BJ (cell line): ENCODE measurements at regions not wholly inside any gene's neighbourhood (a gene's known extent, or its start where the extent isn't known, plus 50 kb on each side); places are given as distances from the start of the nearest gene placed in this dataset.

Source experiments
- CTCF ChIA-PET: fragments of 350-600 bp; formaldehyde crosslinking; extraction: SDS; loops from one replicate; lab custom pipeline; 2021; ENCODE audit warnings: antibody characterized with exemption, inconsistent platforms; lab: Yijun Ruan, JAX
- POLR2A ChIA-PET: fragments of 300-600 bp; sonication (Branson Sonifier 250); formaldehyde crosslinking; extraction: SDS; loops from one replicate; lab custom pipeline; 2021; ENCODE audit warnings: antibody characterized with exemption; lab: Charles Lee
- DNase-seq: peaks from one replicate; pipeline ENCODE4 v3.0.0-alpha.2; 2011; ENCODE audit warnings: low read depth
- H3K27me3 ChIP-seq: 2 replicates; pipeline ENCODE4 v1.6.0; 2011; ENCODE audit warnings: low read length; ENCODE audit not compliant: control insufficient read depth, insufficient read depth
- H3K36me3 ChIP-seq: 2 replicates; pipeline ENCODE4 v1.5.1; 2011; ENCODE audit warnings: low read length; ENCODE audit not compliant: control insufficient read depth, insufficient read depth
- H3K4me3 ChIP-seq: 2 replicates; pipeline ENCODE4 v1.5.1; 2011; ENCODE audit warnings: low read depth, mild to moderate bottlenecking, control low read depth, low read length
- TF ChIP-seq, protein P1 (sequence below): IDR thresholded peaks from 2 replicates; pipeline ENCODE4 v1.5.1; 2011; ENCODE audit warnings: low read depth, mild to moderate bottlenecking, control low read depth, inconsistent platforms, low read length, moderate library complexity; ENCODE audit not compliant: insufficient read depth

DNA sequence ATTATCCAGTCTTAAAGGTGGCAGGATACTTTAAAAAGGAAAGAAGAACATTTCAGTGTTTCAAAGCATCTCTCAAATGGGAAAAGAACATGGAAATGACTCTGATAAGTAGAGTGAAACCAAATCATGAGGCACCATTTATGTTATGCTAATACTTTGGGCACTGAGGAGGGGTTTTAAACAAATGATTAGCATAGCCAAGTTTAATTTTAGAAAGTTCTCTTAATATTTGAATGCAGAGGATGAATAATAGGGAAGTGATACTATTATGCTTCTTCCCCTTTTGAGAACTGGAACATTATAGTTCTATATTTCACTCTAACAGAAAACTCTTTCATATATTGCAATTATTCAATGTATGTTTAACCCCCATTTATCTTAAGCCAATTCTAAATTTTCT, 1181.9 kb upstream of the PRMT6 start:
- CTCF ChIA-PET: no interaction called here
- POLR2A ChIA-PET: no interaction called here
- DNase-seq: no peak

DNA sequence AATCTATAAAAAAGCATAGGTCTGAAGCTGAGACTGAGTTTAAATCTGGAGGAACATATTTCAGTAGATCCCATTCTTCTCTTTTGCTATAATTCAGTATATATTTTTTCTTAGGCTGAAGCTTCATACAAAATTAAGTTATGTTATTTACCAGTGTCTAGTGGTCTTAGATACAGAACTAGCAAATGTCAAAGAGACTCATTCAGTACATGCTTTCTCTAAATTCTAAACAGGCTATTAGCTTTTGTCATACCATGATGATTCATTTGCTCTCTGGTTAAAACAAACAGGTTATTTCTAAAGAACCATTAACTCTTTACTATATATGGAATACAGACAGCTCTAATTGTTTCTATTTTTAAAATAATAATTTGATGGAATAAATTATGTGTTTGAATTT, 1170.2 kb upstream of the PRMT6 start:
- ChIA-PET POLR2A (no interaction called here), CTCF (interaction anchor here (0.5 kb wide), 1 partner anchor 40 kb away, joined by 3 read pairs; no protein-coding TSS in a partner anchor)
- H3K27me3 ChIP-seq: no peaks in the 10 kb centered on the region
- TF ChIP-seq, protein P1, sequence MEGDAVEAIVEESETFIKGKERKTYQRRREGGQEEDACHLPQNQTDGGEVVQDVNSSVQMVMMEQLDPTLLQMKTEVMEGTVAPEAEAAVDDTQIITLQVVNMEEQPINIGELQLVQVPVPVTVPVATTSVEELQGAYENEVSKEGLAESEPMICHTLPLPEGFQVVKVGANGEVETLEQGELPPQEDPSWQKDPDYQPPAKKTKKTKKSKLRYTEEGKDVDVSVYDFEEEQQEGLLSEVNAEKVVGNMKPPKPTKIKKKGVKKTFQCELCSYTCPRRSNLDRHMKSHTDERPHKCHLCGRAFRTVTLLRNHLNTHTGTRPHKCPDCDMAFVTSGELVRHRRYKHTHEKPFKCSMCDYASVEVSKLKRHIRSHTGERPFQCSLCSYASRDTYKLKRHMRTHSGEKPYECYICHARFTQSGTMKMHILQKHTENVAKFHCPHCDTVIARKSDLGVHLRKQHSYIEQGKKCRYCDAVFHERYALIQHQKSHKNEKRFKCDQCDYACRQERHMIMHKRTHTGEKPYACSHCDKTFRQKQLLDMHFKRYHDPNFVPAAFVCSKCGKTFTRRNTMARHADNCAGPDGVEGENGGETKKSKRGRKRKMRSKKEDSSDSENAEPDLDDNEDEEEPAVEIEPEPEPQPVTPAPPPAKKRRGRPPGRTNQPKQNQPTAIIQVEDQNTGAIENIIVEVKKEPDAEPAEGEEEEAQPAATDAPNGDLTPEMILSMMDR: no peak
- no peaks in the 10 kb centered on the region for H3K36me3 ChIP-seq
- no peak overlapping the region for H3K4me3 ChIP-seq
- no peak for DNase-seq

More for the DNA sequence above, 1181.9 kb upstream of the PRMT6 start:
- Histone ChIP-seq H3K36me3 (no peaks in the 10 kb centered on the region), H3K27me3 (no peaks in the 10 kb centered on the region), H3K4me3 (no peak overlapping the region)
- TF ChIP-seq, protein P1: no peak

DNA sequence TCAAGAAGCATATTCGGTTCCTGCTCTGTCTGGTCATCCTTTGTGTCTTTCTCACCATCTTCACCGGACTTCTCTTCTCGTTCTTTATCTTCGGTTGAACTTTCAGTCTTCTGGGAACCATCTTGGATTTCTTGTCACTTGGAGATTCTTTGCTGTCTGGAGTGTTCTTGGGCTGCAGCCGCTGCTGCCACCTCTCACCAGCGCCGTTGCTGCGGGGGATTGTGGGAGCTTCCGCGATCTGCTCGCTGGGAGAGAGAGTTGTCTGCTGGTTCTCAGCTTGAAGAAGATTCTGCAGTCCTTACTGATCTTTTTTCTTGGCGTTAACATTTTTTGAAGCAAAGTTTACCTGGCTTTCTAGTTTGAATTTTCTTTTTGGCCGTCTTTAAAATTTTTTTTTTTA, 1165.2 kb upstream of the PRMT6 start:
- TF ChIP-seq, protein P1: no peak
- DNase-seq: no peak
- Histone ChIP-seq H3K36me3 (no peaks in the 10 kb centered on the region), H3K4me3 (no peak overlapping the region), H3K27me3 (no peaks in the 10 kb centered on the region)
- POLR2A ChIA-PET: no interaction called here
- CTCF ChIA-PET: no interaction called here

DNA sequence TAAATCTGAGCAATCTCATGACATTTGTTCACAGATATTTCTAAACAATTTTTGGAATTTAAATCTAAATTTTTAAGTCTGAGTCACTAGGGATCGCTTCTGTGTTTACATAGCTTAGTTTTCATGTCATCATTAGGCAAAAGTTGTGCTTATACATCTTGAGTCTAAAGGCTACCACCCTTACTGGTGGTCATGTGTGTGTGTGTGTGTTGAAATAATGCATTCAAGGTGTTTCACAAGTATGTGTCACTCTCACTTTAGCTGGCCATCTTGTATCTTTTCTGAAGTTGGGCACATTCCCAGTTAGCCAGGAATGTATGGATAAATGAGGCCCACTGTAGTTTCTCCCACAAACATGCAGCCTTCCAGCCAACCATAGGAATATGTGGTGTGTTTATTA, 1162.5 kb upstream of the PRMT6 start:
- CTCF ChIA-PET: no interaction called here
- TF ChIP-seq, protein P1: no peak
- no peak for DNase-seq
- POLR2A ChIA-PET: no interaction called here
- Histone ChIP-seq H3K36me3 (no peaks in the 10 kb centered on the region), H3K27me3 (no peaks in the 10 kb centered on the region), H3K4me3 (no peak overlapping the region)

DNA sequence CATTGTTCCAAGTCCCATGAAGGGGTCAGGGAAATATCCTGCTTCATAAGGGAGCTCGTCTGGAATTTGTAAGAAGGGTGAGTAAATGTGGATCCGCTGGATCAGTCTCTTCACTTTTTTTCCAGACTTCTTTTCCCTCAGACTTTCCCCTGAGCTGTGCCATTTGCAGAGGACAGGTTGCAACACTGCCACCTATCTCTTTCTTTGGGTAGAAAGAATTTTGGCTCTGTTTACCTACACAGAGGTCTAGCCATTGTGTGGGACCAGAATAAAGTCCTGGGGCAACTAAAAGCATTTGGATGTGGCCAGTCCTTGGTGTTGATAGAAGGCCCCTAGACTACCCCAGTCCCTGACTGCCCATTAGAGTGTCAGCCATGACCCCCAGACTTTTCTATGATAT, 1146.7 kb upstream of the PRMT6 start:
- ChIA-PET POLR2A (no interaction called here), CTCF (no interaction called here)
- no peaks in the 10 kb centered on the region for H3K27me3 ChIP-seq
- no peak for DNase-seq
- no peaks in the 10 kb centered on the region for H3K36me3 ChIP-seq
- H3K4me3 ChIP-seq: no peak overlapping the region
- TF ChIP-seq, protein P1: no peak
